Sciatic nerve (tissue), 2 donors: ENCODE measurements at regions not wholly inside any gene's neighbourhood (a gene's known extent, or its start where the extent isn't known, plus 50 kb on each side); places are given as distances from the start of the nearest gene placed in this dataset.
"Not testable (repeated sequence)": the region's sequence is repeated elsewhere in the genome, so short reads cannot be mapped to it uniquely, and the experiment has no call there.

Experiments
- ATAC-seq: fragments of 200-7000 bp; cut with Tn5 transposase; one replicate; pipeline ENCODE4 v1.9.1; 2020; ENCODE audit warnings: mild to moderate bottlenecking, moderate library complexity
- DNase-seq: peaks from one replicate; pipeline ENCODE4 v3.0.0-alpha.2; 2020; ENCODE audit warnings: low spot score
- intact Hi-C: fragments of 100-400 bp; cut with DNase I; formaldehyde crosslinking; loops from one replicate; pipeline ENCODE4 v1.14.2; 2022
- donor health status: DM: no; HTN: no; CAD: no.
- donor health status: DM: no; HTN: no; CAD: no.

- intact Hi-C loops, ATAC-seq, DNase-seq: not testable (repeated sequence)
Observed at GRCh38 chrX:90848595-90848994, 586.0 kb upstream of the PABPC5 start.

GRCh38 chrX:90883479-90883878, 551.2 kb upstream of the PABPC5 start:
- ATAC-seq (no peak), DNase-seq (no peak)
- intact Hi-C loops = no loop called here

- intact Hi-C loops = not testable (repeated sequence)
Observed at GRCh38 chrX:90914816-90915215, 519.8 kb upstream of the PABPC5 start.

GRCh38 chrX:90946870-90947269, 487.8 kb upstream of the PABPC5 start:
- intact Hi-C loops, DNase-seq, ATAC-seq: not testable (repeated sequence)

More at GRCh38 chrX:90914816-90915215, 519.8 kb upstream of the PABPC5 start:
- not testable (repeated sequence) for ATAC-seq, DNase-seq

- ATAC-seq, DNase-seq, intact Hi-C loops: not testable (repeated sequence)
Observed at GRCh38 chrX:90995191-90995590, 439.4 kb upstream of the PABPC5 start.

- ATAC-seq, intact Hi-C loops, DNase-seq: not testable (repeated sequence)
Observed at GRCh38 chrX:91018111-91018510, 416.5 kb upstream of the PABPC5 start.

- no peak for ATAC-seq
- DNase-seq = no peak
- intact Hi-C loops = no loop called here
Observed at GRCh38 chrX:91039777-91040176, 394.9 kb upstream of the PABPC5 start.

- intact Hi-C loops = no loop called here
- DNase-seq (no peak), ATAC-seq (no peak)
Observed at GRCh38 chrX:91066104-91066503, 368.5 kb upstream of the PABPC5 start.

- ATAC-seq (no peak), DNase-seq (no peak)
- intact Hi-C loops = no loop called here
Observed at GRCh38 chrX:91079342-91080114, 355.1 kb upstream of the PABPC5 start.

GRCh38 chrX:91080822-91081221, 353.8 kb upstream of the PABPC5 start:
- DNase-seq = no peak
- ATAC-seq = no peak
- intact Hi-C loops = no loop called here

GRCh38 chrX:91081873-91082272, 352.8 kb upstream of the PABPC5 start:
- DNase-seq (no peak), ATAC-seq (no peak)
- intact Hi-C loops = no loop called here

- ATAC-seq = no peak
- DNase-seq = no peak
- intact Hi-C loops = no loop called here
Observed at GRCh38 chrX:91108761-91109160, 325.9 kb upstream of the PABPC5 start.

GRCh38 chrX:91122151-91122694, 312.4 kb upstream of the PABPC5 start:
- DNase-seq = no peak
- ATAC-seq = peak; percentile 61
- intact Hi-C loops = no loop called here

GRCh38 chrX:91137883-91138282, 296.8 kb upstream of the PABPC5 start:
- DNase-seq (no peak), ATAC-seq (peak; percentile 71)
- intact Hi-C loops = no loop called here
